HG02759 (cell line): ENCODE measurements at regions not wholly inside any gene's neighbourhood (a gene's known extent, or its start where the extent isn't known, plus 50 kb on each side); places are given as distances from the start of the nearest gene placed in this dataset.
"Not testable (repeated sequence)": the region's sequence is repeated elsewhere in the genome, so short reads cannot be mapped to it uniquely, and the experiment has no call there.

ENCODE experiments used
- ATAC-seq: cut with Tn5 transposase; IDR thresholded peaks from one replicate; pipeline ENCODE4 v1.9.1; 2021; ENCODE audit warnings: mild to moderate bottlenecking, moderate library complexity; ENCODE audit not compliant: unreplicated experiment

- ATAC-seq = no peak
Observed at GRCh38 chr1:99534638-99534930, 111.3 kb upstream of the PALMD start.

GRCh38 chr1:99535470-99536164 is 110.3 kb upstream of the PALMD start:
- ATAC-seq = no peak

- ATAC-seq = no peak
Observed at GRCh38 chr1:99537886-99538617, 107.9 kb upstream of the PALMD start.

DNA sequence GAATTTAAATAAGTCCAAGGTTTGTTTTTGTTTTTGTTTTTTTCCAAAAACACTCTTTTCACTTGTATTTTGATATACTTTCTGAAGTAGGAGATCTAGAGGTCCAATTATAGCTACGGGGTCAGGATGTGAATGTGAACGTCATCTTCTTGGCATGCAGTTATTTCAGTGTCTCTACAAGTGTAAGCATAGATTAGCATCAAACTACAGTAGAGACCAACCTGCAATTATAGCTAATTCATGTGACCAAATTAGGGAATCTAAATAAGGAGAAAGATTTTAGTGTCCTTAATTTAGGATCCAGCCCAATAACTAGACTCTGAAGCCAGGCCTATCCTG is 107.3 kb upstream of the PALMD start:
- no peak for ATAC-seq

GRCh38 chr1:99539131-99539530 is 106.8 kb upstream of the PALMD start:
- ATAC-seq = no peak

DNA sequence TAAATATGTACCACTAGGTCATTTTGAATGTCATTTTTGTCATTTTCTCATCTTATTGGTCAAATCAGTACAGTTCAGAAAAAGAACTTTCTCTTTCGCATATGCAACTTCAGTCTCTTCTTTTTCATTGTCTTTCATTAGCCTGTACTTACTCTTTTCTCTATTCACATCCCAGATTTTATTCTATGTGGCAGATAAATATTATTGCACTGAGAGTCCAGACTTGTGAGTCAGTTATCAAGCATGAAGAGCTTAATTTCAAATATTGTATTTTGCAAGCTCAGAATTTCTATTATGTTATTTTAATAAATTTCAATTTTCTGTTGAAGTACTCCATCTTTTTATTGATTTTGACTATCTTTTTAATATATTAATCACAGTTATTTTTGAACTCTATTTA is 105.2 kb upstream of the PALMD start:
- no peak for ATAC-seq

GRCh38 chr1:99544328-99544727 is 101.6 kb upstream of the PALMD start:
- ATAC-seq = no peak

- ATAC-seq = no peak
Observed at GRCh38 chr1:99546432-99547416, 99.2 kb upstream of the PALMD start.

- no peak for ATAC-seq
Observed at GRCh38 chr1:99548943-99549605, 96.8 kb upstream of the PALMD start.

GRCh38 chr1:99550198-99550597 is 95.7 kb upstream of the PALMD start:
- ATAC-seq = no peak

DNA sequence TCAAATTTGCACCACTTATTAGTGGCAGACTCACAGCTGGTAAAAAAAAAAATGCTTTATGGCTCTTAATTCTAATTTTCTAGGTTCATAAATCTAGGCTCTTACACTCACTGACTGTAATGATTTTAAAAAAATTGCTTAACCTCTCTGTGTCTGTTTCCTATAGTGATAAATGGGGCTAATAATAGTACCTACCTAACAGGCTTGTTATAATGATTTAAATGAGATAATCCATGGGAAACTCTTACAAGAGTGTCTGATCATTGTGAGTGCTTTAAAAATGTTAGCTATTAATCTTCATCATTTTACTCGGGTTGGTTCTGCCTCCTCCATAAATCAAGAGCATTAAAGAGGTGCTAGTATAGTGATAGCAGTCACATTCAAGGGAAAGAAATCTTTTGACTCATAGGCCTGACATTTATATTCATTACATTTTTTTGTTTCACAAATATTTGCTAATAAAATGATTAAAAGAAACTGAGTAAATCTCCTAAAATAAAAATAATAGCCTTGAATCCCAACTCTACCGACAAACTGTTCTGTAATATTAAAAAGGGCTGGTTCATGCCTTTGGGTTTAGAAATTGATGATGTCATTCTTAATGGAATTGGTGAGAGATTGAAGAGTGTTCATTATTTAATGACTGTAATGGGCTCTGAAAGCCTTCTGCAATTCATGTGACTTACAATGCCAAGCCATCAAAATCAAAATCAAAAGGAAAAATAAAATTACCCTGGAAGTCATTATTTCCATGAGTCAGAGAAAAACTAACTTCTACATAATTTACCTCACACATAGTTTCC is 93.9 kb upstream of the PALMD start:
- ATAC-seq = no peak

DNA sequence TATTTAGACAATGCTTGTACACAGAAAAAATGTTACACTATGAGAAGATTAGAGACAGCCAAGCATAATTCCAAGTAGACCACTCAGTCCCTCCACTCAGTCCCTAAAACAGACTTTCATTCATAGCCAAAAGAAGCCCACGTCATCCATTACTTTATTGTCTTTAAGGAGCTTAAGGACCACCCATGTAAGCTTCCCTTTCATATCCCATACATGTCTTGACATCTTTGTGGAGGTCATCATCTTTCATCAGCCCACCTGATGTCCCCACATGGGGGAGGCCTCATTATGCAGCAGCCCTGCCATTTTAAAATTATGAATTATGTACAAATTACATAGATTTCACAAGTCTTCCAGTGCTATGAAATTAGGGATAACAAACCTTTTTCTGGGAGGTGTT is 92.6 kb upstream of the PALMD start:
- ATAC-seq = no peak

DNA sequence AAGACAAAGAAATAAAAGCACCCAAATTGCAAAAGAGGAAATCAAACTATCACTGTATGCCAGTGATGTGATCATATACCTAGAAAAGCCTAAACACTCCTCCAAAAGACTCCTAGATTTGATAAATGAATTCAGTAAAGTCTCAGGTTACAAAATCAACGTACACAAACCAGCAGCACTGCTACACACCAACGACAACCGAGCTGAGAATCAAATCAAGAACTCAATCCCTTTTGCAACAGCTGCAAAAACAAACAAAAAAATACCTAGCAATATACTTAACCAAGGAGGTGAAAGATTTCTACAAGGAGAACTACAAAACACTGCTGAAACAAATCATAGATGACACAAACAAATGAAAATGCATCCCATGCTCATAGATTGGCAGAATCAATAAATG is 92.1 kb upstream of the PALMD start:
- not testable (repeated sequence) for ATAC-seq

DNA sequence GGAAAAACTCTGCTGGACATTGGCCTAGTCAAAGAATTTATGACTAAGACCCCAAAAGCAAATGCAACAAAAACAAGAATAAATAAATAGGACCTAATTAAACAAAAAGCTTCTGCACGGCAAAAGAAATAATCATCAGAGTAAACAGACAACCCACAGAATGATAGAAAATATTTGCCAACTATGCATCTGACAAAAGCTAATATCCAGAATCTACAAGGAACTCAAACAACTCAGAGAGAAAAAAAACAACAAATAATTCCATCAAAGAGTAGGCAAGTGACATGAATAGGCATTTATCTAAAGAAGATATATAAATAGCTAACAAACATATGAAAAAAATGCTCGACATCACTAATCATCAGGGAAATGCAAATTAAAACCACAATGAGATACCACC is 91.2 kb upstream of the PALMD start:
- no peak for ATAC-seq

GRCh38 chr1:99557546-99558202 is 88.2 kb upstream of the PALMD start:
- ATAC-seq = peak; percentile 68

DNA sequence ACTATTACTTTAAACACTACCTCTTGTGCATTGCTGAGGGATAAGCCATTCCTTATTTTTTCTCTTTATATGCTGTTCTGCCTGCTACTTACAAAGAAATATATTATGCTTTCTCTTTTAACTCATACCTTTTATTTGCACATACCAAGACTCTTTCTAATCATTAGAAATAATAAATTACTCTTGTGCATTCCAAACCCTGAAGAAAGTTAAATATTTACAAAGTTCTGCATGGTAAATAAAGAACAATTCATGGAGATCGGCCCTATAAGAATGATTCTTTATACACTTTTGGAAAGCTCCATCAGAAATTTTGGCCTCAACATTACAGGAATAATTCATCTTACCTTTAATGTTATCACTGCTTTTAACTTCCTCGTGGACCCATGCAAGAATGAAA is 86.7 kb upstream of the PALMD start:
- ATAC-seq = no peak

DNA sequence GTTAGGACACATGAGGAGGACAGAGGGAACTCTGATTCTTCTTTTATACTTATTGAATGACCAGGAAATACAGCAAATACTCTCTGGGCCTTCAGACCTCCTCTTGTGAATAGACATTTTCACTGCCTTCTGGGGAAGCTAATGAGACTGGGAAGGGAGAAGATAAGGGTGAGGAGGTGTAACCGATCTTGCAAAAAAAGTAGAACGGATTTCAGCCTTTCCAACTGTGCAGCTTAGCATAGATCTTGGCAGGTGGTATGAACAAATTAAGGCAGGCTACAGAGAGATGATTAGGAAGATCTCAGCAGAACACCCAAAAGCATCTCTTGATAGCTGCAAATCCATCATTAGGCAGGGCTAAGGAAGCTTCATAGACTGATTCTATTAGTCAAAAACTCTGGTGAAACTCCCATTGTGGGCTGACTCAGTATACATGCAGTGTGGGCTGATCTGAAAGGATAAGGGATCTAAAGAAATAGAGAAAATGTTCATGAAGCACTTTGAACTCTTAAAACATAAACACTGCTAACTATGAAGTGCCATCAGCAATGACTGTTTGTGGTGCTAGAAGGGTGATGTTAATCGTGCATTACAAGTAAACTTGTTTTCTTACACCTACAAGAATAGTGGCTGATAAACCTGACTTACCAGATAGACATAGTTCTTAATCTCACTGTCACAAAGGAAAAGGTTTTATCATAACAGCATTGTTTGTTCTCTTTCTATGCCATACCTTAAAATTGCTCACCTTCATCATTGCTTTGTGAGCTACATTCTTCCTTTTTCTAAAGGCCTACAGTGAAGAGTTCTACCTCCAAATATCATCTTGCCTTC is 85.5 kb upstream of the PALMD start:
- ATAC-seq = no peak

DNA sequence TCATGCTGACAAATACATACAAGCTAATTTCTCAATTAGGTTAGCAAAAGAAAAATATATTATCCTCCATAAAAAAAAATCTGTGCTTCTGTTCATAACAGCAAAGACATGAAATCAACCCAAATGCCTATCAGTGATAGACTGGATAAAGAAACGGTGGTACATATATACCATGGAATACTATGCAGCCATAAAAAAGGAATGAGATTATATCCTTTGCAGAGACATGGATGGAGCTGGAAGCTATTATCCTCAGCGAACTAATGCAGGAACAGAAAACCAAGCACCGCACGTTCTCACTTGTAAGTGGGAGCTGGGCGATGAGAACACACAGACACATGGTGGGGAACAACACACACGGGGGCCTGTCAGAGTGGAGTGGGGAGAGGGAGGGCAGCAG is 84.0 kb upstream of the PALMD start:
- ATAC-seq = no peak
